ENCODE measurements at regions not wholly inside any gene's neighbourhood (a gene's known extent, or its start where the extent isn't known, plus 50 kb on each side); places are given as distances from the start of the nearest gene placed in this dataset.
"Not testable (repeated sequence)": the region's sequence is repeated elsewhere in the genome, so short reads cannot be mapped to it uniquely, and the experiment has no call there.

GRCh38 chr9:740221-740620, 101.3 kb upstream of the DMRT1 start:
- DNase-seq = no peak

- no peak for DNase-seq
These were observed 99.4 kb upstream of the DMRT1 start for GRCh38 chr9:742104-742503.

- DNase-seq = no peak
These were observed 98.4 kb upstream of the DMRT1 start for GRCh38 chr9:742914-743589.

GRCh38 chr9:744046-744712, 97.3 kb upstream of the DMRT1 start:
- no peak for DNase-seq

GRCh38 chr9:744790-745484, 96.6 kb upstream of the DMRT1 start:
- peak in 3 of 58 donors; percentile 7 to 22 (median 12) for DNase-seq

- peak in 11 of 58 donors; percentile 5 to 53 (median 18) for DNase-seq
These were observed 95.6 kb upstream of the DMRT1 start for GRCh38 chr9:745761-746380.

GRCh38 chr9:746661-747434, 94.6 kb upstream of the DMRT1 start:
- DNase-seq = no peak

- DNase-seq = no peak
These were observed 93.9 kb upstream of the DMRT1 start for GRCh38 chr9:747567-747966.

- DNase-seq = no peak
These were observed 92.5 kb upstream of the DMRT1 start for GRCh38 chr9:748861-749497.

GRCh38 chr9:749716-750115, 91.8 kb upstream of the DMRT1 start:
- DNase-seq = no peak

- no peak for DNase-seq
These were observed 91.1 kb upstream of the DMRT1 start for GRCh38 chr9:750249-750967.

GRCh38 chr9:751137-752051, 90.1 kb upstream of the DMRT1 start:
- DNase-seq = no peak

- no peak for DNase-seq
These were observed 89.3 kb upstream of the DMRT1 start for GRCh38 chr9:752201-752600.

GRCh38 chr9:752681-753200, 88.8 kb upstream of the DMRT1 start:
- DNase-seq = no peak

GRCh38 chr9:753734-754133, 87.8 kb upstream of the DMRT1 start:
- not testable (repeated sequence) for DNase-seq

GRCh38 chr9:754150-754931, 87.2 kb upstream of the DMRT1 start:
- no peak for DNase-seq

- no peak for DNase-seq
These were observed 85.8 kb upstream of the DMRT1 start for GRCh38 chr9:755454-756381.
